ENCODE measurements at regions not wholly inside any gene's neighbourhood (a gene's known extent, or its start where the extent isn't known, plus 50 kb on each side); places are given as distances from the start of the nearest gene placed in this dataset.

DNA sequence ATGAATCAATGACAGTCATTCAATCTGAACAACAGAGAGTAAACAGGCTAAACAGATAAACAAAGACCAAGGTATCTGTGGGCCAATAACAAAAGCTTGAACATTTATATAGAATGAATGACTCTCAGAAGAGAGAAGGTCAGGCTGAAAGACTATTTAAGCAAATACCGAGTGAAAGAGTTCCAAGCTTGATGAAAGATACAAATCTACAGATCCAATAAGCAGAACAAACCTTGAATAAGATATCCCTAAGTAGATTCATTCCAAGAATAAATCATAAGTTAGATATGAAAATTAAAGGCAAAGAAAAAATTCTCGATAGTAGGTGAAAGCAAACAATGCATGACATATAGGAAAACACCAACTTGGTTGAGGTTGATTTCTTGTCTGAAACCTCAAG lies 376.4 kb upstream of the IGFBP3 start:
- Histone ChIP-seq H3K79me2 (ENCODE audit: low read depth) (no peaks in the 10 kb centered on the region), H4K20me1 (ENCODE audit: low read depth) (no peaks in the 10 kb centered on the region), H3K36me3 (peaks cover 10% of the 10 kb centered on the region), H3K4me3 (no peak overlapping the region), H3K9ac (no peak overlapping the region), H2AFZ (replicated peaks) (no peak overlapping the region), H3K4me1 (no peaks in the 10 kb centered on the region), H3K9me3 (ENCODE audit: low read depth) (peaks cover 14% of the 10 kb centered on the region), H3K27ac (no peak overlapping the region), H3K4me2 (no peak overlapping the region), H3F3A (ENCODE audit: low read depth) (no peaks in the 10 kb centered on the region), H3K27me3 (no peaks in the 10 kb centered on the region)
- TF ChIP-seq EZH2phosphoT487 (IDR thresholded peaks at IDR 0.05), result no peak
- no peak for TF ChIP-seq EZH2 (IDR thresholded peaks at IDR 0.05)
- TF ChIP-seq, protein P1, sequence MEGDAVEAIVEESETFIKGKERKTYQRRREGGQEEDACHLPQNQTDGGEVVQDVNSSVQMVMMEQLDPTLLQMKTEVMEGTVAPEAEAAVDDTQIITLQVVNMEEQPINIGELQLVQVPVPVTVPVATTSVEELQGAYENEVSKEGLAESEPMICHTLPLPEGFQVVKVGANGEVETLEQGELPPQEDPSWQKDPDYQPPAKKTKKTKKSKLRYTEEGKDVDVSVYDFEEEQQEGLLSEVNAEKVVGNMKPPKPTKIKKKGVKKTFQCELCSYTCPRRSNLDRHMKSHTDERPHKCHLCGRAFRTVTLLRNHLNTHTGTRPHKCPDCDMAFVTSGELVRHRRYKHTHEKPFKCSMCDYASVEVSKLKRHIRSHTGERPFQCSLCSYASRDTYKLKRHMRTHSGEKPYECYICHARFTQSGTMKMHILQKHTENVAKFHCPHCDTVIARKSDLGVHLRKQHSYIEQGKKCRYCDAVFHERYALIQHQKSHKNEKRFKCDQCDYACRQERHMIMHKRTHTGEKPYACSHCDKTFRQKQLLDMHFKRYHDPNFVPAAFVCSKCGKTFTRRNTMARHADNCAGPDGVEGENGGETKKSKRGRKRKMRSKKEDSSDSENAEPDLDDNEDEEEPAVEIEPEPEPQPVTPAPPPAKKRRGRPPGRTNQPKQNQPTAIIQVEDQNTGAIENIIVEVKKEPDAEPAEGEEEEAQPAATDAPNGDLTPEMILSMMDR (IDR thresholded peaks at IDR 0.05), result no peak
- no peaks in the 10 kb centered on the region for H3K36me3 Mint-ChIP-seq
- H3K9me3 Mint-ChIP-seq, result peaks cover 13% of the 10 kb centered on the region
- no peaks in the 10 kb centered on the region for H3K4me1 Mint-ChIP-seq
- H3K27ac Mint-ChIP-seq, result no peak overlapping the region
- no peak overlapping the region for H3K4me3 Mint-ChIP-seq
- DNase-seq (ENCODE audit: low spot score), result no peak
- no peaks in the 10 kb centered on the region for H3K27me3 Mint-ChIP-seq (ENCODE audit: insufficient read depth, low read depth)

DNA sequence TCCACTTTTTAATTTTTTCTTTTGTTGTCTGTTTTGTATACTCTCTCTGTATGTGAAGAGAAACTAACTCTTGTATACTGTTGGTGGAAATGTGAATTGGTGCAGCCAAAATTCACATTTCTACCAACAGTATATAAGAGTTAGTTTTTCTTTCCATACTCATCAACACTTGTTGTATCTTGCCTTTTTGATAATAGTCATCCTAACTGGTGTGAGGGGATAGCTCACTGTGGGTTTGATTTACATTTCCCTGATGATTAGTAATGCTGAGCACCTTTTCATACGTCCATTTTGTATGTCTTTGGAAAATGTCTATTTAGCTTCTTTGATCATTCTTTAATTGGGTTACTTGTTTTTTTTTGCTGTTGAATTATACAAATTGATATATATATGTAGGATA lies 375.5 kb upstream of the IGFBP3 start:
- Histone ChIP-seq H3K27ac (no peak overlapping the region), H3K79me2 (ENCODE audit: low read depth) (no peaks in the 10 kb centered on the region), H4K20me1 (ENCODE audit: low read depth) (no peaks in the 10 kb centered on the region), H3K36me3 (peaks cover 10% of the 10 kb centered on the region), H3K4me3 (no peak overlapping the region), H3F3A (ENCODE audit: low read depth) (no peaks in the 10 kb centered on the region), H3K4me2 (no peak overlapping the region), H3K9ac (no peak overlapping the region), H3K27me3 (no peaks in the 10 kb centered on the region), H3K4me1 (no peaks in the 10 kb centered on the region), H2AFZ (replicated peaks) (no peak overlapping the region), H3K9me3 (ENCODE audit: low read depth) (peaks cover 14% of the 10 kb centered on the region)
- H3K4me3 Mint-ChIP-seq, result no peak overlapping the region
- H3K27ac Mint-ChIP-seq, result no peak overlapping the region
- no peak for DNase-seq (ENCODE audit: low spot score)
- no peaks in the 10 kb centered on the region for H3K4me1 Mint-ChIP-seq
- no peak for TF ChIP-seq EZH2 (IDR thresholded peaks at IDR 0.05)
- TF ChIP-seq, protein P1 (IDR thresholded peaks at IDR 0.05), result no peak
- no peak for TF ChIP-seq EZH2phosphoT487 (IDR thresholded peaks at IDR 0.05)
- peaks cover 13% of the 10 kb centered on the region for H3K9me3 Mint-ChIP-seq
- no peaks in the 10 kb centered on the region for H3K36me3 Mint-ChIP-seq
- no peaks in the 10 kb centered on the region for H3K27me3 Mint-ChIP-seq (ENCODE audit: insufficient read depth, low read depth)

DNA sequence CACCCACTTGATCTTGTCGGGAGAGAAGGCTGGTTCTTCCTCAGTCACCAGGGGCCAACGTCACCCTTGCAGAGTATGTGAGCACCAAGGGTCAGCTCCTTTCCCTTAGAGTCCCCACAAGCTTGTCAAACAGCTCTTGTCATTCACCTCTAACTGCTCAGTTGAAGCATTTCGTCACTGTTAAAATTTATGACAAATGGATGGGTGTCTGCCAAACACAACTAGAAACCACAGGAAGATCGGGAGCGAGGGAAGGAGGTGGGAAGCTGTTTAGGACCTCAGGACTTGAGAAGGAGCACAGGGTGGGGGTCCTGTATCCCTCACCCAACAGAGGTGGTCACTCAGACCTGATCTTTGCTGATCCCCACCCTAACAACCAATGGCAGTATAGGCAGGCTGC lies 373.3 kb upstream of the IGFBP3 start:
- H3K27ac ChIP-seq, result no peak overlapping the region
- no peaks in the 10 kb centered on the region for H3K36me3 Mint-ChIP-seq
- no peak overlapping the region for H3K4me3 ChIP-seq
- no peaks in the 10 kb centered on the region for H3F3A ChIP-seq (ENCODE audit: low read depth)
- no peak overlapping the region for H2AFZ ChIP-seq (replicated peaks)
- TF ChIP-seq, protein P1 (IDR thresholded peaks at IDR 0.05), result no peak
- TF ChIP-seq EZH2 (IDR thresholded peaks at IDR 0.05) (no peak), EZH2phosphoT487 (IDR thresholded peaks at IDR 0.05) (no peak)
- peaks cover 14% of the 10 kb centered on the region for H3K9me3 ChIP-seq (ENCODE audit: low read depth)
- no peak overlapping the region for H3K4me3 Mint-ChIP-seq
- no peaks in the 10 kb centered on the region for H3K79me2 ChIP-seq (ENCODE audit: low read depth)
- no peaks in the 10 kb centered on the region for H3K4me1 Mint-ChIP-seq
- DNase-seq (ENCODE audit: low spot score), result no peak
- peaks cover 13% of the 10 kb centered on the region for H3K9me3 Mint-ChIP-seq
- H3K27ac Mint-ChIP-seq, result no peak overlapping the region
- H4K20me1 ChIP-seq (ENCODE audit: low read depth), result no peaks in the 10 kb centered on the region
- no peak overlapping the region for H3K4me2 ChIP-seq
- no peak overlapping the region for H3K9ac ChIP-seq
- H3K4me1 ChIP-seq, result peaks cover 8% of the 10 kb centered on the region
- no peaks in the 10 kb centered on the region for H3K27me3 Mint-ChIP-seq (ENCODE audit: insufficient read depth, low read depth)
- no peaks in the 10 kb centered on the region for H3K27me3 ChIP-seq
- H3K36me3 ChIP-seq, result peaks cover 10% of the 10 kb centered on the region
